ENCODE measurements at regions not wholly inside any gene's neighbourhood (a gene's known extent, or its start where the extent isn't known, plus 50 kb on each side); places are given as distances from the start of the nearest gene placed in this dataset.

DNA sequence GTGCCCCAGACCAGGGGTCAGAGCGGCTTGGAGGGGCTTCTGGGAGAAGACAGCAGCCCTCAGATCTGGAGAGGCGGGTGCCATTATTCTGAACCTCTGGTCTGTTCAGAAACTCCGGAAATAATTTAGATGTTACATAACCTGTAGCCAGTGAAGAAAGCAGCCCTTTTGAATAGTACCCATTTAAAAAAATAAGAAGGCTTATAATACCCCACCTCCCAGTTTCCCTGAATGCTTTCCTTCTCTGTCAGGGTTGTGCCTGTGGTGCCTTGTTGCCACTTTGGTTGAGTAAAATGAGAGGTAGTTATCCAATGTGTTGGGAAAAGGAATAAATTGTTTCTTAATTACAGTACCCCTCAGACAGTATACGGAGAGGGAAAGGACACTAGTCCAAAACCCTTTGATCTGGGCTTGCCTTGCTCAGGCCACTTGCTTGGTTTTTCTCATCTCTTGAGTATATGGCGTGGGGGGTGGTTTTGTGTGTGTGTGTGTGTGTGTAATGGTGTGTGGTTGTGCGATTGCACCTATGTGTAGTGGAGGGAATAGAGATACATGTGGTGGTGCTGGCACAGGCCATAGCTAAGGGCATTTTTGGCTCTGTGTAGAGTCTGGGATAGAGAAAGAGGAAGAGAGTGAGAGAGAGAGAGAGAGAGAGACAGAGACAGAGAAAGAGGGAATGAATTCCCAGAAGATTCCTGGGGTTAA, 59.1 kb upstream of the TLR4 start (continued):
- TF ChIP-seq, protein P1, sequence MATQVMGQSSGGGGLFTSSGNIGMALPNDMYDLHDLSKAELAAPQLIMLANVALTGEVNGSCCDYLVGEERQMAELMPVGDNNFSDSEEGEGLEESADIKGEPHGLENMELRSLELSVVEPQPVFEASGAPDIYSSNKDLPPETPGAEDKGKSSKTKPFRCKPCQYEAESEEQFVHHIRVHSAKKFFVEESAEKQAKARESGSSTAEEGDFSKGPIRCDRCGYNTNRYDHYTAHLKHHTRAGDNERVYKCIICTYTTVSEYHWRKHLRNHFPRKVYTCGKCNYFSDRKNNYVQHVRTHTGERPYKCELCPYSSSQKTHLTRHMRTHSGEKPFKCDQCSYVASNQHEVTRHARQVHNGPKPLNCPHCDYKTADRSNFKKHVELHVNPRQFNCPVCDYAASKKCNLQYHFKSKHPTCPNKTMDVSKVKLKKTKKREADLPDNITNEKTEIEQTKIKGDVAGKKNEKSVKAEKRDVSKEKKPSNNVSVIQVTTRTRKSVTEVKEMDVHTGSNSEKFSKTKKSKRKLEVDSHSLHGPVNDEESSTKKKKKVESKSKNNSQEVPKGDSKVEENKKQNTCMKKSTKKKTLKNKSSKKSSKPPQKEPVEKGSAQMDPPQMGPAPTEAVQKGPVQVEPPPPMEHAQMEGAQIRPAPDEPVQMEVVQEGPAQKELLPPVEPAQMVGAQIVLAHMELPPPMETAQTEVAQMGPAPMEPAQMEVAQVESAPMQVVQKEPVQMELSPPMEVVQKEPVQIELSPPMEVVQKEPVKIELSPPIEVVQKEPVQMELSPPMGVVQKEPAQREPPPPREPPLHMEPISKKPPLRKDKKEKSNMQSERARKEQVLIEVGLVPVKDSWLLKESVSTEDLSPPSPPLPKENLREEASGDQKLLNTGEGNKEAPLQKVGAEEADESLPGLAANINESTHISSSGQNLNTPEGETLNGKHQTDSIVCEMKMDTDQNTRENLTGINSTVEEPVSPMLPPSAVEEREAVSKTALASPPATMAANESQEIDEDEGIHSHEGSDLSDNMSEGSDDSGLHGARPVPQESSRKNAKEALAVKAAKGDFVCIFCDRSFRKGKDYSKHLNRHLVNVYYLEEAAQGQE (IDR thresholded peaks at IDR 0.05; ENCODE audit: unreplicated experiment) = no peak
- TF ChIP-seq ZNF114 (CRISPR knock-in tag; IDR thresholded peaks at IDR 0.05) = no peak

GRCh38 chr9:117644133-117644931, 59.9 kb upstream of the TLR4 start:
- DNase-seq (ENCODE audit: low spot score) = peak; percentile 85
- H3K79me2 ChIP-seq (replicated peaks; ENCODE audit: insufficient read depth) = no peaks in the 10 kb centered on the region
- H3K27ac ChIP-seq (ENCODE audit: low read depth) = no peak overlapping the region
- no peak overlapping the region for H3K4me3 ChIP-seq
- Mint-ChIP-seq H3K27me3 (ENCODE audit: insufficient read depth, low read depth, poor library complexity) (peaks cover 4% of the 10 kb centered on the region), H3K27ac (no peak overlapping the region), H3K36me3 (ENCODE audit: low read depth) (no peaks in the 10 kb centered on the region), H3K9me3 (peaks cover 5% of the 10 kb centered on the region; the same call in 2 of the 3 replicates), H3K4me1 (peaks cover 11% of the 10 kb centered on the region), H3K4me3 (no peak overlapping the region)
- H3K27me3 ChIP-seq (ENCODE audit: insufficient read depth) = no peaks in the 10 kb centered on the region
- no peaks in the 10 kb centered on the region for H3K36me3 ChIP-seq (ENCODE audit: insufficient read depth)
- H3K9me2 ChIP-seq (ENCODE audit: insufficient read depth) = 0 out of 2 replicates have a peak, but pooled peaks cover 10% of the 10 kb centered on the region
- no peaks in the 10 kb centered on the region for H3K4me1 ChIP-seq (ENCODE audit: insufficient read depth)
- H2AFZ ChIP-seq = peak overlapping the region; percentile 20; the same call in 1 of the 2 replicates
- H3F3A ChIP-seq (replicated peaks; ENCODE audit: low read depth) = no peaks in the 10 kb centered on the region
- no peak overlapping the region for H3K4me2 ChIP-seq
- ATAC-seq = peak; percentile 82
- TF ChIP-seq, protein P2, sequence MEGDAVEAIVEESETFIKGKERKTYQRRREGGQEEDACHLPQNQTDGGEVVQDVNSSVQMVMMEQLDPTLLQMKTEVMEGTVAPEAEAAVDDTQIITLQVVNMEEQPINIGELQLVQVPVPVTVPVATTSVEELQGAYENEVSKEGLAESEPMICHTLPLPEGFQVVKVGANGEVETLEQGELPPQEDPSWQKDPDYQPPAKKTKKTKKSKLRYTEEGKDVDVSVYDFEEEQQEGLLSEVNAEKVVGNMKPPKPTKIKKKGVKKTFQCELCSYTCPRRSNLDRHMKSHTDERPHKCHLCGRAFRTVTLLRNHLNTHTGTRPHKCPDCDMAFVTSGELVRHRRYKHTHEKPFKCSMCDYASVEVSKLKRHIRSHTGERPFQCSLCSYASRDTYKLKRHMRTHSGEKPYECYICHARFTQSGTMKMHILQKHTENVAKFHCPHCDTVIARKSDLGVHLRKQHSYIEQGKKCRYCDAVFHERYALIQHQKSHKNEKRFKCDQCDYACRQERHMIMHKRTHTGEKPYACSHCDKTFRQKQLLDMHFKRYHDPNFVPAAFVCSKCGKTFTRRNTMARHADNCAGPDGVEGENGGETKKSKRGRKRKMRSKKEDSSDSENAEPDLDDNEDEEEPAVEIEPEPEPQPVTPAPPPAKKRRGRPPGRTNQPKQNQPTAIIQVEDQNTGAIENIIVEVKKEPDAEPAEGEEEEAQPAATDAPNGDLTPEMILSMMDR (conservative IDR thresholded peaks at IDR 0.05; ENCODE audit: low read depth in 2 of 2) = peak; percentile 98 to 99
- TF ChIP-seq, protein P3, sequence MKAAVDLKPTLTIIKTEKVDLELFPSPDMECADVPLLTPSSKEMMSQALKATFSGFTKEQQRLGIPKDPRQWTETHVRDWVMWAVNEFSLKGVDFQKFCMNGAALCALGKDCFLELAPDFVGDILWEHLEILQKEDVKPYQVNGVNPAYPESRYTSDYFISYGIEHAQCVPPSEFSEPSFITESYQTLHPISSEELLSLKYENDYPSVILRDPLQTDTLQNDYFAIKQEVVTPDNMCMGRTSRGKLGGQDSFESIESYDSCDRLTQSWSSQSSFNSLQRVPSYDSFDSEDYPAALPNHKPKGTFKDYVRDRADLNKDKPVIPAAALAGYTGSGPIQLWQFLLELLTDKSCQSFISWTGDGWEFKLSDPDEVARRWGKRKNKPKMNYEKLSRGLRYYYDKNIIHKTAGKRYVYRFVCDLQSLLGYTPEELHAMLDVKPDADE (IDR thresholded peaks at IDR 0.05) = no peak
- no peaks in the 10 kb centered on the region for H4K20me1 ChIP-seq (replicated peaks; ENCODE audit: insufficient read depth)
